GM18870 (cell line): ENCODE measurements at regions not wholly inside any gene's neighbourhood (a gene's known extent, or its start where the extent isn't known, plus 50 kb on each side); places are given as distances from the start of the nearest gene placed in this dataset.

Experiments
- ATAC-seq: cut with Tn5 transposase; IDR thresholded peaks from one replicate; pipeline ENCODE4 v1.9.1; 2021; ENCODE audit warnings: moderate library complexity; ENCODE audit not compliant: unreplicated experiment

DNA sequence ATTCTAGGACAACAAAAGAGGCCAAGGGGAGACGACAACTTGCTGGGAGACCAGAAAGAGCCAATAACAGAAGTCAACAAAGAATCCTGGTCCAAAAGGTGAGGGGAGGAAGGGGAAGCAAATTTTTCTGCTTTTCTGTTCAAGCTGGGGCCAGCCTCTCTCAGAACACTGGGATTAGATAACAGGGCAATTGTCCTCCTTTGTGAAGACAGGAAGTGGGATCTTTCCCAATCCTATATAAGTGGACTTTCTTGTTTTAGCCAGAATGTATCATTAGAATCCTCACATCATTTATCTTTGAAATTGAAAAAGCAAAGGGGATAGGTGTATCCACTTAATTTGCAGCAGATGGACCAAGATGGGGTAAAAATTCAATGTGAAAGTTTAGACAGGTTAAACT, 101.2 kb upstream of the COL21A1 start:
- no peak for ATAC-seq

DNA sequence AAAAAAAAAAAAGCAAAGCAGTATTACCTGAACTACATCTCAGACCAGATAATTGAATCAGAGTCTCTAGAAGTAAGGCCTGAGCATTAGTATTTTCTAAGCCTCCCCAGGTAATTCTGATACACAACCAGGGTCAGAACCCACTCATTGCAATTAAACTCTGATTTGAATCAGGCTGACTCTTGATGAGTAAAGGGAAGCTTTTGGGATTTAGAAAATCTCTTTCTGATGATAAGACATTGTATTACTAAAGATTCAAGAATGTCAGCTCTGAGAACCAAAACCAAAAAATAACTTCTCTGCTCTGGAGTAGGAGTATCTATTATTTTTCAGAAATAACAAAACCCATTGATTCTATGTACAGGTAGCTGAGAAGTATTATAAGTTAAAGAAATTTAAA, 100.1 kb upstream of the COL21A1 start:
- no peak for ATAC-seq

DNA sequence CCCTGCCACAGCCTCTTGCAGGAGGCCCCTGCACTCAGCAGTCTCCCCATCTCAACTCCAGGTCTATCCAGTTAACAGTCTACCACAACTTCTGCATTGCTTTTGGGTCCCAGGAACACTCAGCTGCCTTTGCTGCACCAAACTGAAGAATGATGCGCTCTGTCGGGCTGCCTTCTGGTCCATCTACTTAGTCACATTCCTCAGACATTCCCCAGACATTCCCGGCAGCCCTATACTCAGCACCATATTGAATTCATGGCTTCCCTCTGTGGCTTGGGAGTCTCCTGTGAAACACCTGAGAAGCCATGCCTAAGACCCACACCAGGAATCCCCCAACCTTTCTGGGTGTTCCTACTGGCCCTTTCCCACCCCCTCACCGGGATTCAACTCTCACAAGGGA, 99.6 kb upstream of the COL21A1 start:
- ATAC-seq = no peak

DNA sequence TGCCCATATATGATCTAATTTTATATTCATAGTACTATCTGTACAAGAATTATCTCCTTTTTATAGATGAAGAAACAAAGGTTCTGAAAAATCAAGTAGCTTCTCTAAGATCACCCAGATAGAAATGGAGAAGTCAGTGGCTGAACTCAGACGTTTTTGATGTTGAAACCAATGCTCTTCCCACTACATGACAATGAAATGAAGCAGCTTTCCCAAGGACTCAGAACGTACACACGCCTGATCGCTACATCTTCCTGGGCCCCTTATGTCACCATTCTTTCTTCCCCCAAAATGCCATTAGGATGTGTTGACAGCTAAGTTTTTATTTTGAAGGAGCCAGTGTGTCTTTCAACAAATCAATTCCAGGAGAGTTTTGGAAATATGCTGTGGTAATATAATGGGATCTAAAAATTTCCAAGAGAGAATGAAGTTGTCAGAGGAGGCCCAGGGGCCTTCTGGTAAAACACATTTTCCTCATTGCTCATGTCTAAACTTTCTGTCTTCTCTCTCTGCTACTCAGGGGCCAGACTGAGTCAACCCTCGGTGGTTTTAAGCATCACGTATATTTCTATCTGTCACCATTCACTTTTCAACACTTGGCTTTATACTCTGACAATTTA, 98.1 kb upstream of the COL21A1 start:
- no peak for ATAC-seq

DNA sequence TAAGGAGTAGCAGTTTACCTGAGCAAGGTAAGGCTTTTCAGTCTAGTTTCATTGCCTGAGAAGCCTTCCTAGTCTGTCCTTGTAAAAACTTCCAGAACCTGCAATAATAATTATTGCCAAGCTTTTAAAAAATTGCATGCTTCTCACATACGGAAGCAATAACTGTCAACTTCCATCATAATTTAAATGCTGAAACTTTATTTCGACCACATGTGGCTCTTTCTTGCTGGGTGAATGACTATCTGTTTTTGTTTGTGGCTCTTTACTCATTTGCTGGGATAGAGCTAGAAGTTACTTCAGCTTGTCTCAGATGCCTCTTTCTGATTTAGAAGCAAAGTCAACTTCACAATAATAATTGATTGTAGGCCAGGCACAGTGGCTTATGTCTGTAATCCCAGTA, 95.9 kb upstream of the COL21A1 start:
- ATAC-seq = no peak

DNA sequence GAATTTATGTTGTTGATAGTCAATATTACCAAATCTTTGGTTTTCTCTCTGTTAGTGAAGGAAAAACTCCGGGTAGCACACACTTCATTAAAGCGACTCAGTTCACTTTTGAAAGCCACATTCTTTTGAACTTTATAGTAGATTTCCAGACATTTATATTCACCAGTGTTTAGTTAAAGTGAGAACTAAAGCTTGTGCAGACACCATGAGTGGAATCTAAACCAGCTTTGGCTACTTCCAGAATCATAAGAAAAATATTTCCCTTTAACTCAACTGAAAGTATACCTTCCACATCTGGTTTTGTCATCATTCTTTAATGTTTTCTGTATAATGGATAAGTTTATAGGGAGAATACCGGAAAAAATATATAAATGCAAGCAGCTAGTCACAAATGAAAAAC, 92.1 kb upstream of the COL21A1 start:
- ATAC-seq = no peak

DNA sequence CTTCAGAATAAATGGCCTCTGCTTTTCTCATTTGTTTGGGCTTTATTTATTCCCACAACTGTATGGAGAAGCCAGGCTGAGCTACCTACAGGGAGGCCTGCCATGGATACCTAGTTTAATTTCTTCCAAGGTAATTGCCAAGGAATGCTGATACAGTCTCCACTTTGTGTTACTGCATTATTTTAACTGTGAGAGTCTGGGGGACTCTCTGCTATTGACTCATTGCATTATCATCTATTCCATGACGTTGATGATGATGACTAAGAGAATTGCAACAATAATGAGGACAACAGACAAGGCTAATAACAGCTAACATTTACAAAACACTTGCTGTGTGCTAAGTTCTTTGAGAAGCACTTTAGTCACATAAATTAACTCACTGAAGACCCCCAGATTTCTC, 88.3 kb upstream of the COL21A1 start:
- no peak for ATAC-seq

DNA sequence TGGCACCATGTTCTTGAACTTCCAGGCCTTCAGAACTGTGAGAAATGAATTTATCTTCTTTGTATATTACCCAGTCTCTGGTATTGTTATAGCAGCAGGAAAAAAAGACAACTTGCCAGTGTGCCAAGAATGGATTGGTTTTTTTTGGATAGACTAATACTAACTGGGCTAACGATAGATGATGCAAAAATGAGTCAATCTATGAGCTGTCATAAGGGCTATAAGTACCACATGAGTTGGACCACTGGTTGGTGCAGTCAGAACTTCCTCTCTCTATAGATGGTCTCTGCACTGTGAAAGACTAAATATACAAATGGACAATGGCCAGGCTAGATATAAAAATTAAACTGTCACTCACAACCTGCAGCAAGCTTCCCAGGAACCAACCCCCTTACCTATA, 87.6 kb upstream of the COL21A1 start:
- ATAC-seq = no peak

DNA sequence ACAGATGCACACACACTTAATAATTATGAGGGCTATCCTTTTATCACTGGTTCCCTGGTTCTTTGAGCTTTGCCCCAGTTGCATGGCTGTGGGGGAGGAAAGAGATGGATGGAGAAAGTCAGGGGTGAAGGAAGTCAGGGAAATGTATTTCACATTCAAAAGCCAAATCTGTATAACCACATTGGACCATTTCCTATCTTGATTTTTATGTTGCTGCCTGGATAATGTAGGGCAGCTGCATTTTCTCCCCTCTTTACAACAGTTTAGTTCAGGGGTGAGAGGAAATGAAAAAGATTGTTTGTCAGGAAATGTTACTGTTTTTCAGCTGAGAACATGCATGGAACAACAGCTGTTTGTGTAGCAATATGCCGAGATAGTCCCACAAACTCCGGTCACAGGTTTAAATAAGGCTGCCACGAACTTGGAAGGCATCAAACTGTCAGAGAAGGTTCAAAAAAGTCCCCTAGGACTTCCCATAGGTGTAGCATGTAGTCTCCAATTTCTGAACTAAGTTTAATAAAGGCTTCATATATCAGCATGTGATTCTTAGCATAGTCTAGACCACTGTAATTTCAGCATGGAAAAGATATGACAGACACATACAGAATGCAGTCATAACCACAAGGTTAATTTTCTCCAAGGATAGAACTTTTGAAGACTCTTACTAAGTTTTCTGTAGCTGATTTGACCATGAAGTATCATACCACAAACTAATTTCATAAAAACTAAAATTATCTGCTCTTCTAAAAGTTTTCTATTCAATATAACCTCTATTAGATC, 82.1 kb upstream of the COL21A1 start:
- ATAC-seq = peak; percentile 54

DNA sequence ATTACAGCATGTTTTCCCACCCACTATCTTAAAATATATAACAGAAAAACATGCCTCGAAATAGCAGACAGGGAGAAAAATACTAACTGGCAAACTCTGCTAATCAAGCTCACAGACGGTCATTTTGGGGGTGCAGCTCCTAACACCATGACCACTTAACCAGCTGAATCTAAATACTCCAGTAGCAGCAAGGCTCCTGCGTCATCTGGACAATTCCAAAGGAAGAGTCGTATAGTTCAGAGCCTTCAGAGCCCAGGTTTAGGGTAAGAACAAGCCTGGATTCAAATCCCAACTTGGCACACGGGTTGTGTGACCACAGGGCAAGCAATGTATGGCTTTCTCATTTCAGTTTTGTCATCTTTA, 81.3 kb upstream of the COL21A1 start:
- no peak for ATAC-seq

DNA sequence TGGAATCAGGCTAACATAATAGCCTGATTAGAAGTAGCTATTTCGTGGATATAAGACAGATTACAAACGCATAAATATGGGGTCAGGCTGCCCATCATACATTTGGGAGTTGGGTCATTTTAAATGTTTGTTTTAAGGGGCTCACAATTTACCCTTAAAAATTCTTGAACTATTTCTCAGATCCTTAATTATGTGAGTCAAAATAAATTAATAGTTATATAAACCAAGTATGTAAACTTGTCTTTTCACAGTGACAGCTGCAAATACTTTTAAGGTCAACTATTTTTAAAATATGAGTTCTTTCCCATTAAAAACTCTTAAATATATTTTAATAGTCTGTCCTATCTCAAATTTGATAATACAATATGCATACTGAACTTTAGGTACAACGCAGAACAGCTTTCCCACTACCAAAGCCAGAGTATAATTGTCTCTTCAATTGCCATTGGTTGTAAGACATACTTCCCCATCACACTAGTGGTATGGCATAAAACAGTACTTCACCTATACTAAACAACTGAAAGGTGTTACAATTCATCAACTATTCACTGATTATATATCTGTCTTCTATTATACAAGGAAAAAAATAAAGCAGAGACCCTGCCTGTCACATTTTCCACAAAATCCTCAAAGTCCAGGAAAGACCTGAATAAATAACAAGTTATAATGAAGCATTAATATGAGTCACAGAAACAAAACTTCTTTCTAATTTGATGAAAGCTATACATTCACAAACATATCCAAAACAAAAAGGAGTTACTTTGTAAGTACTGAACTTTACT, 80.8 kb upstream of the COL21A1 start:
- ATAC-seq = no peak

DNA sequence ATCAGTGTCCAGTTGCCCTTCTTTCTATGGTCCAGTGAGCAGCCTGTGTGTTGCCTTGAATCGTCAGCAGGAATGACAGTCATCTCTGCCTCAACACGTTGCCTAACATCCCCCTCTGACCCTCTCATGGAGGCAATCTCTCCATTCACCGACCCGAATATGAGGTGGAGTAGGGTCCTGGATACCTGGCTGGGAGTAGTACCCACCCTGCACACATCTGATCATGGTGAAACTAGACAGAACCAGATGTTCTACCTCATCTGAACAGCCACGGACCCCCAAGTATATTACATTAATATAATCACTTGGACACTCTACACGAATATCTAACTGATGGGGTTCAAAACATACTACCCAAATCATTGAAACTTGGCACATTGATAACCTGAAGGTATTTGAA, 77.0 kb upstream of the COL21A1 start:
- ATAC-seq = no peak

DNA sequence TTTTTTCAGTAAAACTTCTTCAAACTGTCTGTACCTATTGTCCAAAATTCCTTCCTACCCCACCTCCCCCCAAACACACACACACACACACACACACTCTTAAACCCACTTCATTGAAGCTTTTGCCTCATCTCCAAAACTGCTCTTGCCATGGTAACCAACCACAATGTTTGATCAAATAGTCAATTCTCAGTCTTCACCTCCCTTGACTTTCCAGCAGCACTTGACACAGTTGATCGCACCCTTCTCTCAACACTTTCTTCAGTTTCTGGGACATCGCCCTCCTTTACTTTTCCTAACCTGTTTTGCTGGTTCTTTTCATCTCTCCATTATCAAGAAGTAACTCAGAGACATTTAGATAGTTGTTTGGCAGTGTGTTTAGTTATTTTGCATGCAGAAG, 71.5 kb upstream of the COL21A1 start:
- no peak for ATAC-seq

DNA sequence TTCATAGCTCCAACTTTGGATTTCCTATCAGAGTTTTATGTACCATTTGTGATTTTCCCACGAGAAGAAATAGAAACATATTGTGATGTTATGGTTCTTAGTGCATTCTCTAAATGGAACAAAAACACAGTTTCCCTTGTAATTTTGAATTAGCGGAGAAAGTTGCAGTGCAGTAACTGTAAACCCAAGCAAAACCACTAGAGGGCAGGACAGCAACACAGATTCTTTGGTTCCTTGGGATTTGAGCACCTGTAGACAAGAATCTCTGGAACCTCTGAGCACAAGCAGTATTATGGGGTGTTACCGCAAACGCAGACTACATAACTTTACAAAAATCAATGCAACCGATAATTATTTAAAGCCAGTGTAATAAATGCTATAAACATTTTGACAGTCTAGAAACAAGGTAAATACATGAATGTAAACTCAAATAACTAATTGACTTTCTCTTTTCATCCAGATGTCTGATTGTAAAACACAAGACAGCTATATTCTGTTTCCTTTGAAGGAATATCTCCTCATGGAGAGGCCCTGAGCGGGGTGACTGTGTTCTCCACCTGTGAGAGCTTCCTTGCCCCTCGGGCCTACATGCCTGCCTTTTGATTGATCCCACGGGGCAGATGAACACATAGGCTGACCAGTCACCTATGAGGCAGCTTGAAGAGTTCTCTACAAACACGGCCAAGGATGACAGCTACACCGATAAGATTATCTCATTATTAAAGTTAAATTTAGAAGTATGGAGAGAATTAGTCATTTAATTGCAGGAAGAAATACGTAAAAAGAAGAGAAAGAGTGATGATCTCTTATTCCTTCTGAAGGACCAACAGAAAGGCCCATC, 67.5 kb upstream of the COL21A1 start:
- ATAC-seq = peak; percentile 59

DNA sequence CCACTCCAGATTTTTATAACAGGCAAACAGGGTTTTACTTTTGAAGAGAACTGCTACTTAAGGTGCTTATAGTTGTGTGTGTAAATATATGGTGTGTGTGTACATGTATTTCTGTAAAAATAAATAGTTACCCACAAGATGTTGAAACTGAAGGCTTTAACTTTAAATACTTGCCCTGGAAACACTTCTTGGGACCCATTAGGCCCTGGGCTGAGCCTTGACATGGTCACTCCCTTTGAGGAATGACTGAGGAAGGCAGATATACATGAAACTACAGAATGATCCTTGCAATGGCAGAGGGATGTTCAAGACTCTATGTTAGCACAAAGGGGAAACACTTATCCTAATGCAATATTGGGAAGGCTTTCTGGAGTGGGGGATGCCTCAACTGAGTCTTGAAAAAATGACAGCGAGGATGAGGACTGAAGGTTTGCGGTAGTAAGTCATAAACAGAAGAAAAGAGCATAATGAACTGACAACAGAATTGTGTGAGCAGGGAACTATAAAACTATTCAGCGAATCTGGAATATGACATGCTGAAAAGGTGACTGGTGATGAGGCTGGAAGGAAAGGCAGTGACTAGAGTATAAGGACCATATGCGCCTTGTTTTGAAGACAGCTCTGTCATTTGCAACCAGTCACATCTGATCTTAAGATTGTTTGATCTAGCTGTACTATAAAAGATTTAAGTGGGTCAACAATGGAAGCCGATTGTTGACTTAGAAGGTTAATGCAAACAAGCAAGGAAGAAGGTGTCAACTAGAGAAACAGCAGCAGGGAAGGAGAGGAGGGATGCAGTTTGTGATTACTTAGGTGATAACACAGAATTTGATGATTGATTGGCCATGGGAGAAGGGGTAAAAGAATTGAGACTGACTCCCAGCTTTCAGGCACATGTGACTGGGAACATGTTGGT, 64.4 kb upstream of the COL21A1 start:
- ATAC-seq = no peak

DNA sequence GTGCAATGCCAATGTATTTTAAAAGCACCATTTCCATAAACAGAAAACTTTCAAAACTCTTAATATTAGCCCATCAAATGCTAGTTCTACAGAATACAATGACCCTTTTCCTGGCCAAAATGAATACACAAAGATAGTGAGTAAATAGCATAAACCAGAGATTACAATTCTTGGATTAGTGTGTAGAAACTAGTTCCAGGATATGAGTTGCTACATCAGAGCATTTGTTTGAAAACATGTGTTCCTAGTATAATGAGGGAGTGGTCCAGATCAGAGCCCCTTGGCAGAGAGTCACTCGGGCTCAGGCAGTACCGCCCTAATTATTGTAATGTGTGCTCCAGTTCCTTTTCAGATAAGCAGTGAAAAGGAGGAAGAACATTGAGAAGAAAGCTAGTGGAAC, 63.7 kb upstream of the COL21A1 start:
- no peak for ATAC-seq

DNA sequence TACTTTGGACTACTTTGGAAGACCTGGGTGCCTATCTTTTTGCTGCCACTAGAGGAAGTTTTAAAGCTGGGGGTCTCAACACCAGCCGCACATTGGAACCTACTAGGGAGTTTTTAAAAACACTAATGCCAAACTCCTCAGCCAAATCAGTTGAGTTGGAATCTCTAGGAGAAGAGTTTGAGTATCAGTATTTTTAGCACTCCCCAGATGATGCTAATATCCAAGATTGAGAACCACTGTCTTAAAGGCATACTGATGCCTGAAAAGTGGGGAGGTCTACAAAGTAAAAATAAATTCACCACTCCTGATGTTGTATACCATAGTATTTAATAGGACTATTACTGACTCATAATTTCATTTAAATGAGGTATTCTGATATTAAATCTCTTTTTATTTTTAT, 62.9 kb upstream of the COL21A1 start:
- ATAC-seq = no peak

DNA sequence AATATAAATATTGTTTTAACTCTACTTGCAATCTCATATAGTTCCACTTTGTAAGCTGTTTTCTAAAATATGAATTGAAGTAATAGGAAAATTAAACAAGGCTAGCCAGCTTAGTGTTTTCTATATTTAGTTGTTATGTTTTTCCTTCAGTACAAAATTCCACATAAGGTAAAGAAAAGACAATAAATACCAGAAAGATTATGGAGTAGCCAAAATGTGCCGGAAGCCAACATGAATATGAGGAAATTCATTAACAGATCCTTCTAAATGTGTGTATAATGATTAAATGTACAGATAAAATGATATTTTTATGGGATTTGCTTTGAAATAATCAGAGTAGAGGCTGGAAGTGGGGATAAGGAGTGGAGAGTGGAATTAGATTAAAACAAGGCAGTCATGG, 52.5 kb upstream of the COL21A1 start:
- no peak for ATAC-seq

DNA sequence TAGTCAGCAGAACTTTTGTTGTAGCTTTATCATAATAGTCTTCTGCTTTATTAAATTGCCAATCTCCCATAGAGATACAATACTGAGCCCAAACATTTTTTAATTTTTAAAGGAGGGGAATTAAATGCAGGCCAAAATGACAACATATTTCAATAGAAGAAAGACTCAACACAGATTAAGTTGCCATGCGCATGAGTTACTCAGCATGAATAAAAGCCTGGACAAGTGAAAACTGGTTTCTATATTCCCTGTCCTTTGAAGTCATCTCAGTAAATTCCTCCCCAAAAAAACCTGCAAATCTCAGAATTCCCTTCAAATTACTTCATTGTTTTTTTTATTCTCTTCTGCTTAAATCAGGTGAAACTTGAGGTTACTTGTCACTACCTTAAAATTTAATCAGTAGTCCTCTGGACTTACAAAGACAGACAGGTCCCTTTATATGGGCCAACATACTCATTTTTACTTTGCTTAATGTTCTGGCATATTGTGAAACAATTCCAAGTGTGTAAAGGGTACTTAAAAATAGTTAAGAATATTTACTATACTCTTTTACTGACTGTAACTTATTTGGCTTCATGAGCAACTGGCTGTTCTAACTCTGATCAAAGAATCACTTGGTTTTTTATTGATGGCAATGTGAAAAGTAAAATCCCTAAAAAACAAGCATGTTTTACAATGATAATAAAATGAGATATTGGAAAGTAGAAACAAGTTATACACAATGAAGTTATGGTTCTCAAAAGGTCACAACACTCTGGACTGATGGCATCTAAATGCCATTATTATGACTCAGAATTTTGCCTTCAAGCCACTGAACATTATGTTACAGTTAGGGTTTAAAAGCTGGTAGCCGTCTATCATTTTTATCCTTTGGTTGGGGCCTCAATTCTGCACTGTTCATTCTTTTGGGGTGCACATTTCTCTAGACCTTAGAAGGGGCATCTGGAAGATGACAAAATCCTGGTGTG, 49.9 kb upstream of the COL21A1 start:
- no peak for ATAC-seq
